Skeletal muscle satellite cell (primary cell): ENCODE measurements at regions not wholly inside any gene's neighbourhood (a gene's known extent, or its start where the extent isn't known, plus 50 kb on each side); places are given as distances from the start of the nearest gene placed in this dataset.
"Not testable (repeated sequence)": the region's sequence is repeated elsewhere in the genome, so short reads cannot be mapped to it uniquely, and the experiment has no call there.

ENCODE experiments used
- H3K27me3 ChIP-seq: 2 replicates; pipeline ENCODE4 v1.7.0; 2013; ENCODE audit warnings: low read length; ENCODE audit not compliant: control insufficient read depth, insufficient read depth
- H3K36me3 ChIP-seq: 2 replicates; pipeline ENCODE4 v1.7.0; 2013; ENCODE audit warnings: mild to moderate bottlenecking, control low read depth, low read length; ENCODE audit not compliant: insufficient read depth
- H3K4me1 ChIP-seq: 2 replicates; pipeline ENCODE4 v1.7.0; 2013; ENCODE audit warnings: low read length; ENCODE audit not compliant: control insufficient read depth, insufficient read depth
- H3K4me2 ChIP-seq: 2 replicates; pipeline ENCODE4 v1.7.0; 2013; ENCODE audit warnings: mild to moderate bottlenecking, low read length
- H3K4me3 ChIP-seq: 2 replicates; pipeline ENCODE4 v1.7.0; 2013; ENCODE audit warnings: low read length
- H3K9ac ChIP-seq: 2 replicates; pipeline ENCODE4 v1.7.0; 2013; ENCODE audit warnings: mild to moderate bottlenecking, low read depth, low read length, moderate library complexity
- H3K9me3 ChIP-seq: replicated peaks from 2 replicates; pipeline ENCODE4 v1.7.0; 2013; ENCODE audit warnings: mild to moderate bottlenecking, control low read depth, low read length

DNA sequence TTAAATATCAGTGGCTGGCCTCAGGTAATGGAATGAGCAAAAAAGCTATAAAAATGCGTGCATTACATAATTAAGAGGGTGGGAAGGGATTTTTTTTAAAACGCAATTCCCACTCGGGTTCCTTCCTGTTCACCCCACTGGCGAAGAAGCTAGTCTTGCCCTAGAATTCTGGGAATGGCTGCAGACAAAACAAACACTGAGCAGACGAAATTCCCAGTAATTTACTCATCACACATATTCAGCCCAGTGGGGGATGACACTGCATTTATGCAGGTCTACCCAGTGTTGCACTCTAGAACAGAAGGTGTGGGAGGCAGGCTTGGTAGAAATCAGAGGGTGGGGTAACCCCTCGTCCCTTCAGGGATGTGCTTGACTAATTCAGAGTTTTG is 2695.0 kb upstream of the DEFB115 start:
- Histone ChIP-seq H3K9me3 (peaks cover 5% of the 10 kb centered on the region), H3K4me3 (peak overlapping the region; percentile 54), H3K4me2 (peak overlapping the region; percentile 72), H3K9ac (peak overlapping the region; percentile 38), H3K27me3 (no peaks in the 10 kb centered on the region), H3K36me3 (no peaks in the 10 kb centered on the region), H3K4me1 (peaks cover 20% of the 10 kb centered on the region)

DNA sequence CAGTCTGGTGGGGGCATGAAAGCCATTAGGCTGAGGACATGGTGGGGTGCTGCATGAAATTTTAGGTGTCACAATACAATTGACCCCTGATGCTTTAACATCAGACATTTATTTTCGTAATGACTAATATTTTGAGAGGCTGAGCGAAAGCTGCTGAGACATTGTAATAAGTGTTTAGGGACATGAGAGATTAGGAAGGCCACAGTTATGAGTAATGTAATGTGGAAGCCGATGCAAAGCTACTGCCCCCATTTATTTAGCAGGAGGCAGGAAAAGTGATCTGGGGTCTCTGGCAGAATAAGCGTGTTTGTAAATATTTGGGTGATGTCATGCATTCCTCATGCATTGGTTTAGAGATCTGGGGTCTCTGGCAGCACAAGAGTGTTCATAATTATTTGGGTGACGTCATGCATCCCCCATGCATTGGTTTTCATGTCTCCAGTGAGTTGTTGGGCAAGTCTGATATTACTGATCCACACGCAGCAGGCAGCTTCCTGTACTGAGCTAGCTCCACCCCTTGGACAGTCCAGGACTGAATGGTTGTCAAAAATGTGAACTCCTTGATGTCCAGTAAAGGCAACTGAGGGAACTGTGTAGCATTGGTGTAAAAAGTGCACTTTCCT is 2694.5 kb upstream of the DEFB115 start:
- not testable (repeated sequence) for H3K9me3 ChIP-seq, H3K36me3 ChIP-seq, H3K27me3 ChIP-seq
- peak overlapping the region; percentile 31 for H3K9ac ChIP-seq
- peaks cover 20% of the 10 kb centered on the region for H3K4me1 ChIP-seq
- peak overlapping the region; percentile 54 for H3K4me3 ChIP-seq
- peak overlapping the region; percentile 72 for H3K4me2 ChIP-seq

DNA sequence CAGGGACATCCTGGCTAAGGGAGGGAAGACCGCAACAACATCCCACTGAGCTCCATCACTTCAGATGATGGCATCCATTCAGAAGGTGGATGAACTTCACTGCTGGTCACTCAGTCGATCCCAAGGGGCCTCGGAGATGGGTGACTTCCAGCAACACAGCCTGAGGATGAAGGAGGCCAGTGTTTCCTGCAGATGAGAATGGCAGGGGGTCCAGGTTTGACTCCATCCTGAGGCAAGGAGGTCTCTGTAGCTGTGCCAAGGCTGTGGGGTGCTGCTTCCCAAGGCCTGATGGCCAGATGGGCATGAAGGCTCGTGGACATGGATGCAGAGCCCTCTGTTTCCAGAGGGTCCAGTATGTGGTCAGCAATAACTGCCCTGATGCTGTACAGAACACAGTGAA is 2693.4 kb upstream of the DEFB115 start:
- not testable (repeated sequence) for H3K4me3 ChIP-seq, H3K9ac ChIP-seq, H3K36me3 ChIP-seq, H3K4me2 ChIP-seq, H3K9me3 ChIP-seq, H3K27me3 ChIP-seq
- H3K4me1 ChIP-seq: peaks cover 20% of the 10 kb centered on the region

DNA sequence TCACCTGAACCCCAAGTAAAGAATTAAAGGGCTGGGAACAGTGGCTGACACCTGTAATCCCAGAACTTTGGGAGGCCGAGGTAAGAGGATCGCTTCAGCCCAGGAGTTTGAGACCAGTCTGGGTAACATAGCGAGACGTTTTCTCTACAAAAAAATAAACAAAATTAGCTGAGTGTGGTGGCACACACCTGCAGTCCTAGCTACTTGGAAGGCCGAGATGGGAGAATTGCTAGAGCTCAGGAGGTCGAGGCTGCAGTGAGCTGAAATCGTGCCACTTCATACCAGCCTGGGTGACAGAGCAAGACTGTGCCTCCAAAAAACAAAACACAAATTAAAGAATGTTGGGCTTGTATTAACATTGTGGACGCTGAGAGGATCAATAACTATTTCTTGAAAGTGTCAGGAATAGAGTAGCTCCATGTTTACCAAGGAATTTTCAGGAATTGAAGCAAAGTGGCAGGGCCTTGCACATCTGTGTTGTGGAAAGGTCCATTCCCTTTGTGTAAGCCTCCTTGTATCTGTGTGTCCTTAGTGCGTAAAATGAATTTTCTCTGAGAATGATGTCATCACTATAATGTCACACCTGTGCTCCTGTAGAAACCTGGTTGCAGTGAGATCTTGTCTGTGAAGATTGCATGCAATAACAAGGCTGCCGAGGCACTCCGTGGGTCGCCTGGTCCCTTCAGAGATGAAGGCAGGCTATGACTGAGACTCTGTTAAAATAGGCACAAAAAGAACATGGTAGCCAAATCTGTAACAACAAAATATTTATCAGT is 2692.6 kb upstream of the DEFB115 start:
- not testable (repeated sequence) for H3K4me2 ChIP-seq, H3K9me3 ChIP-seq, H3K9ac ChIP-seq, H3K27me3 ChIP-seq, H3K4me3 ChIP-seq, H3K36me3 ChIP-seq
- H3K4me1 ChIP-seq: peaks cover 20% of the 10 kb centered on the region

DNA sequence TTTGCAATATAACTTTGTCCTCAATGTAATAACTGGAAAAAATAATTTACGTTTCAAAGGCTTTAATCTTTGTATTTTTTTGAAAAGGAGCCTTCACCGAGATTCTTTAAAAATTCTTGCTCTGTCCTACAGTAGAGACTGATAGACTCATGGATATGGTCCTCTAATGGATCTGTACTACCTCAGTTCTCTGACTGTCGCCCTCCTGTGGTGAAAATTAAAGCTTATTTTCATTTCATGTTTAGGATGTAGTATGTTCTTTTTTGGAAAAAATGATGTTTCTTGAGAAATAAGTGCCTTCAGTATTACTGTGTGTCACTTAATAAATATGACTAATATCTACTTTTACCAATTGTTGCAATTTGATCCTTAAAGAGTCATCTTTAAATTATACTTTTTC is 2681.5 kb upstream of the DEFB115 start:
- not testable (repeated sequence) for H3K9me3 ChIP-seq

DNA sequence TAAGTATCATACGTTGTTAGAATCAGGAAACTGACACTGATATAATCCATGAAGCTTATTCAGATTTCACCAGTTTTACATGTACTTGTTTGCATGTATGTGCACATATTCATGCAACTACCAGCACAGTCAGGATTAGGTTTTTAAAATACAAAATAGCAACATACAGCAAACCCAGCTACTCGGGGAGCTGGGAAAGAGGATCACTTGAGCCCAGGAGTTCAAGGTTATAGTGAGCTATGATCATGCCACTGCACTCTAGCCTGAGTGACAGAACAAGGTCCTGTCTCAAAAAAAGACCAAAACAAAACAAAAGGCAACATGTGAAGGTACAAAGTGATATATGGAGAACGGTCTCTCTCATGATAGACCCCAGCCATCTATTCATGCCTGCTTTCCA is 2665.8 kb upstream of the DEFB115 start:
- H3K9me3 ChIP-seq, H3K36me3 ChIP-seq, H3K27me3 ChIP-seq, H3K4me3 ChIP-seq, H3K9ac ChIP-seq, H3K4me1 ChIP-seq, H3K4me2 ChIP-seq: not testable (repeated sequence)

More for the DNA sequence above, 2681.5 kb upstream of the DEFB115 start:
- H3K4me1 ChIP-seq, H3K36me3 ChIP-seq, H3K27me3 ChIP-seq, H3K4me3 ChIP-seq, H3K9ac ChIP-seq, H3K4me2 ChIP-seq: not testable (repeated sequence)

DNA sequence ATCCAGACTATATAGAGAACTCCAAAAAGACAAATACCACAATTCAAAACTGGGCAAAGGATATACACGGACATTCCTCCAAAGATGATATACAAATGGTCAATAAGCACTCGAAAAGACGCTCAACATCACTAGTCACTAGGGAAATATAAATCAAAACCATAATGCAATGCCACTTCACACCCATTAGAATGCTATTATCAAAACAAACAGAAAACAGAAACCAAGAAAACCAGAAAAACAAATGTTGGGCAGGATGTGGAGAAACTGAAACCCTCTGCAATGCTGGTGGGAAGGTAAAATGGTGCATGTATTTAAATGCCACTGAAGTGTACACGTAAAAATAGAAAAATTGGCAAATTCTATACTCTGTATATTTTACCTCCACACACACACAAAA is 2664.1 kb upstream of the DEFB115 start:
- not testable (repeated sequence) for H3K36me3 ChIP-seq, H3K9ac ChIP-seq, H3K27me3 ChIP-seq, H3K9me3 ChIP-seq, H3K4me3 ChIP-seq, H3K4me2 ChIP-seq, H3K4me1 ChIP-seq

DNA sequence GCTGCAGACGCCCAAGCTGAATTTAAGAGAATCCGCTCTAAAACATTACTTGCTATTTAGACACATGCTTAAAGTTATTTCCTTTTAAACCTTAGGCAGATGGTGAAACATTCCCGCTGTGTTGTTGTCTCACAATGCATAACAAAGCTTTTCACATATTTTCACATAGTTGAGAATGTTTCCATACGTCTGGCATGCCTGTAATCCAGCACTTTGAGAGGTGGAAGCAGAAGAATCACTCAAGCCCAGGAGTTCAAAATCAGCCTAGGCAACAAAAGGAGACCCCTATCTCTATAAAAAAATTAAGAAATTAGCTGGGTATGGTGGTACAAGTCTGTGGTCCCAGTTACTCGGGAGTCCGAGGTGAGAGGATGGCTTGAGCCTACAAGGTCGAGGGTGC is 2663.0 kb upstream of the DEFB115 start:
- not testable (repeated sequence) for H3K9ac ChIP-seq, H3K4me3 ChIP-seq, H3K9me3 ChIP-seq, H3K4me2 ChIP-seq, H3K36me3 ChIP-seq, H3K4me1 ChIP-seq, H3K27me3 ChIP-seq

DNA sequence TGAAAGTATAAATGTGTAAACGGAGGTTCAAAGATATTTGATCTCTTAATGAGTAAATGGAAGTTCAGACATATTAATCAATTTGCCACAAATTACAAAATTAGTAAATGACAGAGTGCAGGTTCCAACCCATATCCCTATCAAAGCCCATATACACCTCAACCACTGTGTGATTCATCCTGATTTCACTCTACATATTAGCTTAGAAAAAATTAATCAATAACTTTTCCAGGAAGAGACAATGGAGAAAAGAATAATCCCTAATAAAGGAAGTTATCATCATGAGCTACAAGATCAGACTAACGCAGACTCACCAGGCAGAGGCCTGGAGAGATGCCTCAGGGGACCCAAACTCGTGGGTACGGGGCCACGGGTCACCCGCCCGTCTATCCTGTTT is 2655.5 kb upstream of the DEFB115 start:
- peak overlapping the region; percentile 88 for H3K4me3 ChIP-seq
- H3K4me2 ChIP-seq: peak overlapping the region; percentile 75
- H3K9me3 ChIP-seq, H3K36me3 ChIP-seq, H3K4me1 ChIP-seq, H3K27me3 ChIP-seq: not testable (repeated sequence)
- peak overlapping the region; percentile 88 for H3K9ac ChIP-seq

DNA sequence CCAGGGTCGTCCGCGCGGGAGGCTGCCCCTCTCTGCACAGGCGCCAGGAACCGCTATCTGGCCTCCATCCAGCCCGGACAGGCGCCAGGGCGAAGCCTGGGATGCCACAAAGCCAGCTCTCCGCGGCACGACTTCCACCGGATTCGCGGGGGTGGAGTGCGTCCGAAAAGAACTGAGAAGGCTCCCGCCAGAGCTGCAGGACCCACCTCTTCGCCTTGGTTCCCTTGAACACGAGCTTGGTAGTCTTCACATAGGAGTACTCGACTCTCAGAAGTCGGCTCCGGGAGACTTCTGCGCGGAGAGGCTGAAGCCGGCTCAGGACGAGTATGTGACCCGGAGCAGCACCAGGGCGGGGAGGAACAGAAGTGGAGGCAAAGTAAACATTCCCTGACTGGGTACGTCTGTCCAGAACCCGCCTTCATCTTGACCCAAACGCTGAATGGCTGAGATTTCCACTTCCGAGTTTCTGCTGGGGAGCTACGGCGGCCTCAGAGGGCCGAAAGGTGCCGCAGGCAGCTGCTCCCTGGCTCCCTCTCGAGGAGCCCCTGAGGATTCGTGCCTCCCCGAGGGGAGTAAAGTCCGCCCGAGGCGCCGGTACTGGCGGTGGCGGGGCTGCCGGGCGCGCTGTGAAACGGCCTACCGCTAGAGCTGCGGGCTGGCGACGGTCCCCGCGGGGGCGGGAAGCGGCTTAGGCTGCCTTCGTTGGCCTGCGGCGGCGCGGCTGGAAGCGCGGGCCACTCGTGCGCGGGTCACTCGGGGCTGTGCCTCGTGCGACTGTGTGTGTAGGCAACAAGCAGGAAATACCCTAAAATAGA is 2654.9 kb upstream of the DEFB115 start:
- peak overlapping the region; percentile 88 for H3K9ac ChIP-seq
- peak overlapping the region; percentile 88 for H3K4me3 ChIP-seq
- peak overlapping the region; percentile 83 for H3K4me2 ChIP-seq
- H3K9me3 ChIP-seq, H3K36me3 ChIP-seq, H3K4me1 ChIP-seq, H3K27me3 ChIP-seq: not testable (repeated sequence)

DNA sequence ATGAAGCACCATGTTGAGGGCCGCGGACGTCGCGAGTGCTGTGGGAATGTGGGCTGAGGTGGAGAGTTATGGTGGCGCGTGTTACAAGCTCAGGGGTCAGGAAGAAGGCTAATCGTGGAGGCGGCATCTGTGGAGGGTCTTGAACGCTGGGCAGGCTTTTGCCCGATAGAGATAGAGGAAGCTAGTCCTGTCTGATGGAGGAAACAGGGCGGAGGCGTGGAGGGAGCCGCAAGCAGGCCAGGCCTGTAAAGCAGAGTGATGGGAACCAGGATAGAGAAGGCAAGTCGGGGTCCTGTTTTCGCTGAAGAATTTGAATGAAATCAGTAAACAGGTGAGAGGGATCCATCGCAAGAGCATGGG is 2654.3 kb upstream of the DEFB115 start:
- peak overlapping the region; percentile 83 for H3K4me2 ChIP-seq
- peak overlapping the region; percentile 88 for H3K9ac ChIP-seq
- not testable (repeated sequence) for H3K9me3 ChIP-seq, H3K36me3 ChIP-seq, H3K4me1 ChIP-seq, H3K27me3 ChIP-seq
- peak overlapping the region; percentile 88 for H3K4me3 ChIP-seq

DNA sequence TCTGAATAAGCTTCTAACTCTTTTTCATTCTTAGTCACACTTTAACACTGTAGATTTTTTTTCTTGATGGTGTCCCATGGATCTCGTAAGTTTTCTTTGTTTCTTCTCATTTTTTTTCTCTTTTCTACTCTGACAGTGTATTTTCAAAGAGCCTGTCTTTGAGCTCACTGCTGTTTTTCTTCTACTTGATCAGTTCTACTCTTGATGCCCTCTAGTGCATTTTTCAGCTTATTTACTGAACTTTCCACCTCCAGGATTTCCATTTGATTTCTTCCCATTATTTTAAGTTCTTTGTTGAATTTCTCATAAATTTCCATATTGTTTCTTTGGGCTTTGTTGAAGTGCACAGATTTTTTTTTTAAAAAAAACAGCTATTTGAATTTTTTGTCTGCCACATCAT is 2641.1 kb upstream of the DEFB115 start:
- Histone ChIP-seq H3K4me2 (no peak overlapping the region), H3K9me3 (peaks cover 8% of the 10 kb centered on the region), H3K36me3 (no peaks in the 10 kb centered on the region), H3K27me3 (no peaks in the 10 kb centered on the region), H3K4me3 (no peak overlapping the region), H3K4me1 (no peaks in the 10 kb centered on the region), H3K9ac (no peak overlapping the region)
